ENCODE measurements at regions not wholly inside any gene's neighbourhood (a gene's known extent, or its start where the extent isn't known, plus 50 kb on each side); places are given as distances from the start of the nearest gene placed in this dataset.

- no TSS peak for BruUV-seq (replicated peaks)
- DNase-seq (ENCODE audit: low read depth, low spot score) = no peak
Observed at GRCh38 chr11:82003024-82003423, 730.6 kb downstream of the FAM181B start.

DNA sequence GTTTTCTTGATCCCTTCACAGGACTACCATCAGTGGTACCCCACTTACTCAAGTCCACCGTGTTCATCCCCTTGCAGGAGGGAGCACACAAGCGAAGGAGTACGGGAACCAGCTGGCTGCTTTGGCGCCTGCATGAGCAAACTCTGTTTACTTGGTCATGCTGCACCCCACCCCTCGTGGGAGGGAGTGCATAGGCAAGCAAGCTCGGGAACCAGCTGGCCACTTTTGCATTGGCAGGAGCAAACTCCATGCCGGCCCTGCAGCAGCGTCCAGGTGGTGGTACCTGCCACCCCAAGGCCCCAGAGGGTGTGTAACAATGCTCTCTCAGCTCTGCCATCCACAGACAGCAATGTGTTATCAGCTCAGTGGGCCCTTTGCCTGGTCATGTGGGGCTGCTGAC is 737.8 kb downstream of the FAM181B start:
- H2AFZ ChIP-seq (ENCODE audit: control insufficient read depth, low read depth, low read length) = no peak overlapping the region
- no peak for TF ChIP-seq ZNF592 (IDR thresholded peaks at IDR 0.05)

More at GRCh38 chr11:82003024-82003423, 730.6 kb downstream of the FAM181B start:
- TF ChIP-seq EGR1 (IDR thresholded peaks at IDR 0.05; ENCODE audit: borderline replicate concordance in 1 of 2, low read depth in 2 of 2, low read length in 2 of 2) (no peak), MTA2 (IDR thresholded peaks at IDR 0.05; ENCODE audit: low read depth) (no peak), NRF1 (conservative IDR thresholded peaks at IDR 0.05; ENCODE audit: low read depth, low read length) (no peak), RAD51 (IDR thresholded peaks at IDR 0.05) (no peak), CHD1 (IDR thresholded peaks at IDR 0.05; ENCODE audit: low read depth, low read length) (no peak), HDAC2 (IDR thresholded peaks at IDR 0.05) (no peak), TBL1XR1 (IDR thresholded peaks at IDR 0.05; ENCODE audit: low read depth, low read length) (no peak)
- TF ChIP-seq, protein P1, sequence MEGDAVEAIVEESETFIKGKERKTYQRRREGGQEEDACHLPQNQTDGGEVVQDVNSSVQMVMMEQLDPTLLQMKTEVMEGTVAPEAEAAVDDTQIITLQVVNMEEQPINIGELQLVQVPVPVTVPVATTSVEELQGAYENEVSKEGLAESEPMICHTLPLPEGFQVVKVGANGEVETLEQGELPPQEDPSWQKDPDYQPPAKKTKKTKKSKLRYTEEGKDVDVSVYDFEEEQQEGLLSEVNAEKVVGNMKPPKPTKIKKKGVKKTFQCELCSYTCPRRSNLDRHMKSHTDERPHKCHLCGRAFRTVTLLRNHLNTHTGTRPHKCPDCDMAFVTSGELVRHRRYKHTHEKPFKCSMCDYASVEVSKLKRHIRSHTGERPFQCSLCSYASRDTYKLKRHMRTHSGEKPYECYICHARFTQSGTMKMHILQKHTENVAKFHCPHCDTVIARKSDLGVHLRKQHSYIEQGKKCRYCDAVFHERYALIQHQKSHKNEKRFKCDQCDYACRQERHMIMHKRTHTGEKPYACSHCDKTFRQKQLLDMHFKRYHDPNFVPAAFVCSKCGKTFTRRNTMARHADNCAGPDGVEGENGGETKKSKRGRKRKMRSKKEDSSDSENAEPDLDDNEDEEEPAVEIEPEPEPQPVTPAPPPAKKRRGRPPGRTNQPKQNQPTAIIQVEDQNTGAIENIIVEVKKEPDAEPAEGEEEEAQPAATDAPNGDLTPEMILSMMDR (IDR thresholded peaks at IDR 0.05 in 2 of 3, conservative IDR thresholded peaks at IDR 0.05 in 1 of 3; ENCODE audit: control insufficient read depth in 2 of 3, extremely low read depth in 1 of 3, insufficient read depth in 1 of 3, low read depth in 3 of 3, low read length in 3 of 3) = no peak
- POLR2A ChIA-PET = no interaction called here
- H3K79me2 ChIP-seq (ENCODE audit: control insufficient read depth, insufficient read depth, low read length) = no peaks in the 10 kb centered on the region
- in situ Hi-C loops (cut with MboI) (no loop called here), intact Hi-C loops (cut with micrococcal nuclease; ENCODE audit: unreplicated experiment) (no loop called here)
- no peaks in the 10 kb centered on the region for H3K27me3 ChIP-seq (replicated peaks in 1 of 2; ENCODE audit: control insufficient read depth in 2 of 2, insufficient read depth in 2 of 2, low read length in 1 of 2)
- H4K20me1 ChIP-seq (ENCODE audit: control insufficient read depth, insufficient read depth) = no peaks in the 10 kb centered on the region
- no peak overlapping the region for H3K9ac ChIP-seq (ENCODE audit: control insufficient read depth, insufficient read depth, low read length)
- no peak overlapping the region for H2AFZ ChIP-seq (ENCODE audit: control insufficient read depth, low read depth, low read length)
- H3K4me1 ChIP-seq (ENCODE audit: control insufficient read depth, insufficient read depth, low read length) = no peaks in the 10 kb centered on the region
- CTCF ChIA-PET = interaction anchor here (0.6 to 0.7 kb wide), 2 partner anchors 9 to 402 kb away, joined by 3 read pairs; no protein-coding TSS in a partner anchor
- no peaks in the 10 kb centered on the region for H3K9me3 ChIP-seq (replicated peaks; ENCODE audit: control insufficient read depth, insufficient read depth, low read length)
- 22% methylated on average over 8 of the region's 8 CpGs for WGBS (ENCODE audit: insufficient coverage, insufficient replicate concordance, low lambda C conversion rate, missing lambda C conversion rate)
- no peak overlapping the region for H3K4me3 ChIP-seq
- H3K36me3 ChIP-seq (ENCODE audit: control insufficient read depth in 2 of 2, insufficient read depth in 2 of 2, low read length in 1 of 2) = no peaks in the 10 kb centered on the region
- ATAC-seq = no peak
- SMC1A ChIA-PET (ENCODE audit: uncharacterized antibody, unreplicated experiment) = no interaction called here
- H3K27ac ChIP-seq (ENCODE audit: control insufficient read depth, insufficient read depth) = no peak overlapping the region
- FAIRE-seq = no peak
- RAD21 ChIA-PET (ENCODE audit: unreplicated experiment) = no interaction called here
- H3K4me2 ChIP-seq (ENCODE audit: control insufficient read depth, insufficient read depth) = no peak overlapping the region

More for the DNA sequence above, 737.8 kb downstream of the FAM181B start:
- DNase-seq (ENCODE audit: low read depth, low spot score) (no peak), ATAC-seq (no peak), FAIRE-seq (no peak)
- in situ Hi-C loops (cut with MboI) (no loop called here), intact Hi-C loops (cut with micrococcal nuclease; ENCODE audit: unreplicated experiment) (no loop called here)
- Histone ChIP-seq H3K4me3 (no peak overlapping the region), H3K4me1 (ENCODE audit: control insufficient read depth, insufficient read depth, low read length) (no peaks in the 10 kb centered on the region), H3K36me3 (ENCODE audit: control insufficient read depth in 2 of 2, insufficient read depth in 2 of 2, low read length in 1 of 2) (no peaks in the 10 kb centered on the region), H3K27ac (ENCODE audit: control insufficient read depth, insufficient read depth) (no peak overlapping the region), H4K20me1 (ENCODE audit: control insufficient read depth, insufficient read depth) (no peaks in the 10 kb centered on the region), H3K9me3 (replicated peaks; ENCODE audit: control insufficient read depth, insufficient read depth, low read length) (no peaks in the 10 kb centered on the region), H3K79me2 (ENCODE audit: control insufficient read depth, insufficient read depth, low read length) (no peaks in the 10 kb centered on the region), H3K9ac (ENCODE audit: control insufficient read depth, insufficient read depth, low read length) (no peak overlapping the region), H3K4me2 (ENCODE audit: control insufficient read depth, insufficient read depth) (no peak overlapping the region), H3K27me3 (replicated peaks in 1 of 2; ENCODE audit: control insufficient read depth in 2 of 2, insufficient read depth in 2 of 2, low read length in 1 of 2) (no peaks in the 10 kb centered on the region)
- ChIA-PET RAD21 (ENCODE audit: unreplicated experiment) (no interaction called here), POLR2A (no interaction called here), CTCF (no interaction called here), SMC1A (ENCODE audit: uncharacterized antibody, unreplicated experiment) (no interaction called here)
- BruUV-seq (replicated peaks) = no TSS peak
- 24% methylated on average over 8 of the region's 8 CpGs for WGBS (ENCODE audit: insufficient coverage, insufficient replicate concordance, low lambda C conversion rate, missing lambda C conversion rate)
